HG03558 (cell line): ENCODE measurements at regions not wholly inside any gene's neighbourhood (a gene's known extent, or its start where the extent isn't known, plus 50 kb on each side); places are given as distances from the start of the nearest gene placed in this dataset.

Source experiments
- ATAC-seq: cut with Tn5 transposase; IDR thresholded peaks from one replicate; pipeline ENCODE4 v1.9.1; 2021; ENCODE audit warnings: moderate number of reproducible peaks; ENCODE audit not compliant: unreplicated experiment; ENCODE audit errors: extremely low read depth

DNA sequence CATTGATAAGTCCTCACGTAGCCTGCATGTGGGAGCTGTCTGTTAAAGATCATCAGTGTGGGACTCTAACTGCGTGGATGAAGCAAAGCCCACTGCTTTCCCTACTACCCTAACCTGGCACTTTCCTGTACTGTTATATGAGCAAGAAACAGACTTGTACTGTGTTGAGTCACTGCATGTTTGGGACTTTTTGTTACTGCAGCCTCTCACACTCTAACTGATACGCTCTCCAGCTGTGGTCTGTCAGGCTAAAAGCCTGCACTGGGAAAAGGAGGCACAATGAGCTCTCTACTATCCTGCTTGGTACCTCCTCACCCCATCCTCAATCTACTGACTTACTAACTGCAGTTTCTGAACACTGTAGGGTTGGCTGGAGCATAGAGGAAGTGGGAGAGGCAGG lies 93.7 kb upstream of the PLET1 start:
- ATAC-seq = no peak

DNA sequence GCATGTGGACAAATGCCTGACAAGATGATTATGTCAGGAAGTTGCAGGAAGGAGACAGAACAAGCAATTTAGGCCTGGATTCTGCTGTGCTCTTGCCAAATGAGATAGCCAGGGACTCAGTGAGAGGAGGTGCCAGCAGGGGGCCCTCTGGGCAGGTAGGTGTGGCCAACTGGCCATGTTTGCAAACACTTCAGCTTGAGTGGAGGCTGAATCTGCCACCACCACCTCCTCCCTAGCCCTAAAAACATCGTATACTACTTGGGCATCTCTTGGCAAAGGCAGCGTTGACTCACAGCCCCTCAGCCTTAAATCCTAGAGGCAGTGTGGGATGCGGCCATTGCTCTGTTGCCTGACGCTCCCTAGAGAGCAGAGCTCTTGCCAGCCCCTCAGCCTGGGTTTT lies 95.1 kb upstream of the PLET1 start:
- ATAC-seq = no peak

GRCh38 chr11:112357488-112357887 lies 96.8 kb upstream of the PLET1 start:
- no peak for ATAC-seq

- ATAC-seq = no peak
Observed at GRCh38 chr11:112361396-112361795, 100.7 kb upstream of the PLET1 start.

DNA sequence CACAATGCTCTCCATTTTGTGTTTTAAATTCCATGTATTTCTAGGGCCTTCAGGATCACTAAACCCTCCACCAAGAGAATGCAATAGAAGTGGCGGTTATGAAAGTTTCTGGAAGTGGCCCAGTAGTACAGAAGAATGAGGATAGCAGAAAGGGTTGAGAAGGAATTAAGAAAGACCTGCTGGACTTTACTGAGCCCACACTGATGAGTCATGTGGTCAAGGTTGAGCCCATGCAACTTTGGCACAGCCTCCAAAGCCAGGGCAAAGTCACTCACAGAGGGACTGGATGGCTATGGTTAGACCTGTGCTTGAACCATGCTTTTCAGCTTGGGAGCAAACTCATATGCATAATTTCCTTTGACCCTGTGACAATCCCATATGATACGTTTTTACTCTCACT lies 102.9 kb upstream of the PLET1 start:
- ATAC-seq = no peak

- no peak for ATAC-seq
Observed at GRCh38 chr11:112364962-112365481, 104.4 kb upstream of the PLET1 start.

DNA sequence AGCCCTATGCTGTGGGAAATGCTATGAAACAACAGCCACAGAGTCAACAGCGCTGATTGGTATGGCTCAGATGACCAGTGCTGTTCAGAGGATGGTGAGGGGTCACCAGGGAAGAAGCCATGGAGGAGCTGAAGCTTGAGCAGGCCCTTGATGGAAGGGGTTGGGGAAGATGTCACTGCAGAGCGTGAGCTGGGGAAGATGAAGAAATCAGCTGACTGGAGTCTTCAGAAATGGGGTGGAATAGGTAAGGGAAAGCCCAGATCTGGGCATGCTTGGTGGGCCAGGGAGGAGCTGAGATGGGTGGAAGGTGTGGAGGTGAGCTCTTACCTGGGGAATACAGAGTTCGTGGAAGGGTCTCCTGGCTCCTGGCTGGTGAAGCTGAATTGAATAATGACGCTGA lies 105.4 kb upstream of the PLET1 start:
- no peak for ATAC-seq

- no peak for ATAC-seq
Observed at GRCh38 chr11:112366777-112367176, 106.1 kb upstream of the PLET1 start.

DNA sequence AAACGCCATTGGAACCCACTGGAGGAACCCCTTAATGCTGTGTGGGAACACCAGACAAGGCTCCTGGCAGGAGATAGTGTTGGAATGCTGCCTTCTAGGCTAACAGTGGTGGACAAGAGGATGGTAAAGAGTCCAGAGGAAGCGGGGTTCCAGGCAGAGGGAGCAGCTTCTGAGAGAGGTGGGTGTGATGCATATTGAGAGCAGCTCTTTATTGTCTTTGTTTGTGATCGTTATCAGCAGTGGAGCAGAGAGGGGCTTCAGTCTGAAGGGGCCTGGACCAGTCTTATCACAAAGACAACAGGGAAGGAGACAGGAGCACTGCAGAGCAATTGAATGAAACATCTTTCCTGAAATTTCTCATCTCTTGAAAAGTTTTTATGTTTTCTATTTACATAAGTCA lies 106.8 kb upstream of the PLET1 start:
- no peak for ATAC-seq

DNA sequence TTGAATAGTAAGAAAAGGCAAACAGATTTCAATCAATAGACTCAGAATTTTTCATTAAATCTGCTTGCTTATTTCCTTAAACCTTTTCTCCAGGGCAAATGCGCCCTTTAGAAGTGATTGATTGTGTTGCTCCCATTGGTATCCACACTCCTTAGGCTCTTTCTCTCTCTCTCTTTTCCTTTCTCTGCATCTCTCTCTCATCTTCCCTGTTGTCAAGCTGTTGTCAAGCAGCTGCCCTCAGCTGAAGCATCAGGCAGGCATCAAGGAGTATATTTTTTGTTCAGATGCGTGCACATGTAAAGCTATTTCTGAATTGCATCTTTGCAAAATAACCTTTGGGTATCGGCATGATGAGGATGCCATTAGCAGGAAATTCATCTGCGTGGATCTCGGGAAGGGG lies 107.2 kb upstream of the PLET1 start:
- no peak for ATAC-seq

GRCh38 chr11:112368381-112368780 lies 107.7 kb upstream of the PLET1 start:
- no peak for ATAC-seq

- no peak for ATAC-seq
Observed at GRCh38 chr11:112369374-112369773, 108.7 kb upstream of the PLET1 start.

DNA sequence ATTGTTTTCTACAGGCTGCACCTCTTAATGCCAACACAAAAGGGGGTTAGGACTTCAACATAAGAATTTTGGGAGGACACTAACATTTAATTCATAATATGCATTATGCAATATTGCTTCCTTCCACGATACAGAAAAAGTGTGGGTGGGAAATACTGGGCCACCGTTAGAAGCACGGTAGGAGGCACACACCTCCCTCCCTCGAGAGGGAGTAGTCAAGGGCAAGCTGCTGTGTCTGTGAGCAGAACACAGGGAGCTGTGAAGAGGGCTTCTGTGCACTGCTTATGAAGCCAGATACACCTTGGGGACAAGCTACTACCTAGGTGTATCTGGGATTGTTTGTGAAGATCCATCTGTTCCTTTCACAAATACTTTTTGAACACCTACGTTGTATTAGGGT lies 109.3 kb upstream of the PLET1 start:
- ATAC-seq = no peak

GRCh38 chr11:112374486-112375140 lies 114.0 kb upstream of the PLET1 start:
- ATAC-seq = no peak

- no peak for ATAC-seq
Observed at GRCh38 chr11:112377946-112378345, 117.3 kb upstream of the PLET1 start.

DNA sequence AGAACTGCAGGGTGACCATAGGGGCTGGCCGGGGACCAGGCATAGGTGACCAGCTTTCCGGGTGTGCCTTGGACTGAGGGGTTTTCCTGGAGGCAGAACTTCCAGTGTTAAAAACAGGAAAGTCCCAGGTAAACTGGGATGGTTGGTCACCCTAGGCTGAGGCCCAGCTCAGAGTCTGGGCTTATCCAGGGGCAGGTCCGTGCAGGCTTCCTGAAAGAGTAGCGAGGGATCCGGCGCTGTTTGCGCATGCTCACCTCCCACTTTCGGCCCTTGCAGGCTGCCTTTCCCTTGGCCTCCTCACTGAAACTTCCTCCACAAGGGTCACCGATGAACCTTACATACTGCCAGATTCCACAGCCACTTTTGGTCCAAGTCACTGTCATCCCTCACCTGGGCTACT lies 119.8 kb upstream of the PLET1 start:
- no peak for ATAC-seq

GRCh38 chr11:112381578-112381977 lies 120.9 kb upstream of the PLET1 start:
- no peak for ATAC-seq

DNA sequence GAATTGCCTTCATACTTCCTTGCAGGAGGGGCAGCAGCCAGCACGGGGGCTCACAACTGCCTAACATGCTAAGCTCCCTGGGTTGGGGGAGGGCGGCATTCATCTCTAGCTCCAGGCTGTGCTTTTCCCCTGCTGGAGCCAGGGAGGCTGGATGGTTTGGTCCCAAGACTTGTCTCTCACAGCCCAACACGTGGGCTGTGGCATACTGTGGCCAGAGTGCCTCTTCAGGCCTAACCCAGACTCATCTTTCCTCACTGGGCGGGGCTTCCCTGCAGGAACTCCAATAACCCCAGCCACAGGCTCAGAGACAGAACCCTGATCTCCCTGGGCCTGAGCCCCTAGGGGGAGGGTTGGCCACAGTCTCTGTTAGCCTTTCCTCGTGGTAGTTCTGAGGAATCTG lies 121.9 kb upstream of the PLET1 start:
- ATAC-seq = no peak

DNA sequence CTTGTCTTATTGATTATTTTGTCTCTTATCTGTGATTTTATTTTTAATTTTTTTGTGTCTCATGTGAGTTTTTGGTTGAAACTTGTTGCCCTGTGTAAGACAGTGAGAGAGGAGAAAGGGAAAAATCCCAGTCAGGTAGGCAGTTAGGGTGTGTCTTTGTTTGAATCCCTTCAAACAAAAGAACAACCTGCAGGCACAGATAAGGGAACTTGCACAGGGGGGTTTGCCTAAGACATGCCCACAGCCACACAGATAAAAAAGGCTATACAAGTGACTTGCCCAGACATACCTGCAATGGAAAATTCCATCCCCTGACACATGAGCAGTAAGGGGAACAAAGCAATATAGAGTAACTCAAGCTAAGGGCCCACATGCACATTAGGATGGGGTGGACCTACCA lies 127.8 kb upstream of the PLET1 start:
- ATAC-seq = no peak

DNA sequence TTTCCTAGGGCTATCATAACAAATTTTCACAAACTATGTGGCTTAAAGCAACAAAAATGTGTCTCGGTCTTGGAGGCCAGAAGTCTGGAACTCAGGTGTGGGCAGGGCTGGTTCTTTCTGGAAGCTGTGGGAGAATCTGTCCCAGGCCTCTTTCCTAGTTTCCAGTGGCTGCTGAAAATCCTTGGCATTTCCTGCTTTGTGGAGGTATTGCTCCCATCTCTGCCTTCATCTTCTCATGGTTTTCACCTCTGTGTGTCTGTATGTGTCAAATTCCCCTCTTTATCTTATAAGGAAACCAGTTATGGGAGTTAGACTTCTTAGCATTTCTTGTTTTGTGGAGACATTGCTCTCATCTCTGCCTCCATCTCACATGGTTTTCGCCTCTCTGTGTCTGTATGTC lies 130.4 kb upstream of the PLET1 start:
- no peak for ATAC-seq

GRCh38 chr11:112392904-112393303 lies 132.2 kb upstream of the PLET1 start:
- ATAC-seq = no peak

GRCh38 chr11:112394304-112394703 lies 133.6 kb upstream of the PLET1 start:
- no peak for ATAC-seq

- no peak for ATAC-seq
Observed at GRCh38 chr11:112396076-112396475, 135.4 kb upstream of the PLET1 start.
